ENCODE measurements at regions not wholly inside any gene's neighbourhood (a gene's known extent, or its start where the extent isn't known, plus 50 kb on each side); places are given as distances from the start of the nearest gene placed in this dataset.

DNA sequence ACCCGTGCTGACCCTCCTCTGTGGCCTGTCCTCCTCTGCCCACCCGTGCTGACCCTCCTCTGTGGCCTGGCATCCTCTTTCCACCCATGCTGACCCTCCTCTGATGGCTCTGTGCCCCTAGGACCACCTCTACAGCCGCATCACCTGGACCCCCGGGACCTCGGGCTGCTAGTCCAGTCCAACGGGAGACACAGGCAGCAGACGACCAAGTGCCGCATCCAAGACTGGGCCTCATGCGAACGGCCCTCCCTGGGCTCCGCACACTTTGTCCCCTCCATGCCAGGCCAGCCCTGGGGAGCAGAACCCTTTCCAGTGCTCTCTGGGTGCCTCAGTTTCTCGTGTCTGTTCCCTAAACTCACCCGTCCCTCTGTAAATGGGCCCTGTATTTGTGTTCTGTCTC lies 107.2 kb upstream of the RNF32 start:
- TF ChIP-seq POLR2A (IDR thresholded peaks at IDR 0.05) (no peak), EP300 (IDR thresholded peaks at IDR 0.05) (no peak)
- TF ChIP-seq, protein P1, sequence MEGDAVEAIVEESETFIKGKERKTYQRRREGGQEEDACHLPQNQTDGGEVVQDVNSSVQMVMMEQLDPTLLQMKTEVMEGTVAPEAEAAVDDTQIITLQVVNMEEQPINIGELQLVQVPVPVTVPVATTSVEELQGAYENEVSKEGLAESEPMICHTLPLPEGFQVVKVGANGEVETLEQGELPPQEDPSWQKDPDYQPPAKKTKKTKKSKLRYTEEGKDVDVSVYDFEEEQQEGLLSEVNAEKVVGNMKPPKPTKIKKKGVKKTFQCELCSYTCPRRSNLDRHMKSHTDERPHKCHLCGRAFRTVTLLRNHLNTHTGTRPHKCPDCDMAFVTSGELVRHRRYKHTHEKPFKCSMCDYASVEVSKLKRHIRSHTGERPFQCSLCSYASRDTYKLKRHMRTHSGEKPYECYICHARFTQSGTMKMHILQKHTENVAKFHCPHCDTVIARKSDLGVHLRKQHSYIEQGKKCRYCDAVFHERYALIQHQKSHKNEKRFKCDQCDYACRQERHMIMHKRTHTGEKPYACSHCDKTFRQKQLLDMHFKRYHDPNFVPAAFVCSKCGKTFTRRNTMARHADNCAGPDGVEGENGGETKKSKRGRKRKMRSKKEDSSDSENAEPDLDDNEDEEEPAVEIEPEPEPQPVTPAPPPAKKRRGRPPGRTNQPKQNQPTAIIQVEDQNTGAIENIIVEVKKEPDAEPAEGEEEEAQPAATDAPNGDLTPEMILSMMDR (IDR thresholded peaks at IDR 0.05), result no peak
- WGBS, 3 donors, result 88 to 90% (median 88%) methylated on average over 13 of the region's 13 CpGs
- H3K4me3 ChIP-seq, result no peak overlapping the region
- H3K27ac ChIP-seq, result no peak overlapping the region
- DNase-seq, result no peak
- intact Hi-C loops (cut with DNase I), result no loop called here
- H3K36me3 ChIP-seq, result no peaks in the 10 kb centered on the region
- H3K4me1 ChIP-seq (ENCODE audit: insufficient read depth), result no peaks in the 10 kb centered on the region
- no peaks in the 10 kb centered on the region for H3K9me3 ChIP-seq
- H3K27me3 ChIP-seq, result no peaks in the 10 kb centered on the region

- Histone ChIP-seq H3K27me3 (no peaks in the 10 kb centered on the region), H3K27ac (no peak overlapping the region), H3K4me1 (ENCODE audit: insufficient read depth) (no peaks in the 10 kb centered on the region), H3K9me3 (no peaks in the 10 kb centered on the region), H3K36me3 (no peaks in the 10 kb centered on the region), H3K4me3 (no peak overlapping the region)
- intact Hi-C loops (cut with DNase I), result no loop called here
- TF ChIP-seq POLR2A (IDR thresholded peaks at IDR 0.05), result no peak
- TF ChIP-seq, protein P1 (IDR thresholded peaks at IDR 0.05), result no peak
- no peak for TF ChIP-seq EP300 (IDR thresholded peaks at IDR 0.05)
- WGBS, 3 donors, result 66 to 83% (median 79%) methylated on average over 2 of the region's 2 CpGs
- no peak for DNase-seq
Measured at GRCh38 chr7:156532016-156532602, 108.5 kb upstream of the RNF32 start.

DNA sequence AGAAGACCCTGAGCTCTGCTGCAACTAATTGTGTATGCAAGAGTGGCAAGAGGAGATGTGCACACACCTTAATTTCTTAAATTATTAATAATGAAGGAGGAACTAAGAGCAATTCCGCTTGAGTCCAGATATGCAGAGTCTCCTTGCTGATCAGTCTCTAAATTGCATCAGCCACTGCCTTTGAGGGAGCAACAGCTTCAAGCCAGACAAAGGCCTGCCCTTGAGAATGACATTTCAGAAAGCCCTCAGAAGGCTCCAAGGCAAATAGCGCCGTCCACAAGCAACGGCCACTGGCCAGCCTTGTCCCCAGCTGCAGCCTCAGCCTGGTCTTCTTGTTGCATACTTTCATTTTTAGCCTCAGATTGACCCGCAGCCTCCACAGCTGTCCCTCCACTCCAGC lies 110.6 kb upstream of the RNF32 start:
- no peak overlapping the region for H3K27ac ChIP-seq
- H3K9me3 ChIP-seq, result no peaks in the 10 kb centered on the region
- no peaks in the 10 kb centered on the region for H3K36me3 ChIP-seq
- intact Hi-C loops (cut with DNase I), result no loop called here
- no peak overlapping the region for H3K4me3 ChIP-seq
- TF ChIP-seq, protein P1 (IDR thresholded peaks at IDR 0.05), result no peak
- no peak for TF ChIP-seq EP300 (IDR thresholded peaks at IDR 0.05)
- H3K4me1 ChIP-seq (ENCODE audit: insufficient read depth), result no peaks in the 10 kb centered on the region
- WGBS, 3 donors, result 54 to 77% (median 67%) methylated on average over 5 of the region's 5 CpGs
- no peaks in the 10 kb centered on the region for H3K27me3 ChIP-seq
- DNase-seq, result no peak

DNA sequence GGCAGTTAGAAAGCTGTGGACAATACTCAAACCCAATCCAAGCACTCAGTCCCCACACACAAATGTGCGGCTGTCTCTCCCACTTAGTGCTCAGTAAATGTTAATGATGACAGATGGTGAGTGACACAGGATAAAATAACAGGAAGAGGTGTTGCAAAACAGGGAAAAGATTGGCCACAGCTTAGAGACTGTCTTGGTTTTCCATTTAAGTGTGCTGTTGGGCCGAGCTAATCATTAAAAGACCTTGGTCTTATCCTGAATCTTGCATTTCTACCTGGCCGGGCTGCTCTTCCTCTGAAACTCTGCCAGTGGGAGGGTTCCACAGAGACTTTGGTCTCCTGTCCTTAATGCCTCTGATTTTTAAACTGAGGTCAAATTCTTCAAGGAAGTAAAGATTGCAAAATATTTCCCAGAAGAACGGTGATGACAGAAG lies 113.1 kb upstream of the RNF32 start:
- DNase-seq, result no peak
- no peak overlapping the region for H3K27ac ChIP-seq
- WGBS, 3 donors, result 37 to 57% (median 48%) methylated on average over 4 of the region's 4 CpGs
- intact Hi-C loops (cut with DNase I), result no loop called here
- no peaks in the 10 kb centered on the region for H3K36me3 ChIP-seq
- H3K9me3 ChIP-seq, result no peaks in the 10 kb centered on the region
- TF ChIP-seq, protein P1 (IDR thresholded peaks at IDR 0.05), result no peak
- TF ChIP-seq POLR2A (IDR thresholded peaks at IDR 0.05) (no peak), EP300 (IDR thresholded peaks at IDR 0.05) (no peak)
- no peak overlapping the region for H3K4me3 ChIP-seq
- H3K27me3 ChIP-seq, result no peaks in the 10 kb centered on the region
- H3K4me1 ChIP-seq (ENCODE audit: insufficient read depth), result no peaks in the 10 kb centered on the region

Measured in ovary (tissue), 7 donors.